HG02759 (cell line): ENCODE measurements at regions not wholly inside any gene's neighbourhood (a gene's known extent, or its start where the extent isn't known, plus 50 kb on each side); places are given as distances from the start of the nearest gene placed in this dataset.
"Not testable (repeated sequence)": the region's sequence is repeated elsewhere in the genome, so short reads cannot be mapped to it uniquely, and the experiment has no call there.

Source experiments
- ATAC-seq: cut with Tn5 transposase; IDR thresholded peaks from one replicate; pipeline ENCODE4 v1.9.1; 2021; ENCODE audit warnings: mild to moderate bottlenecking, moderate library complexity; ENCODE audit not compliant: unreplicated experiment

DNA sequence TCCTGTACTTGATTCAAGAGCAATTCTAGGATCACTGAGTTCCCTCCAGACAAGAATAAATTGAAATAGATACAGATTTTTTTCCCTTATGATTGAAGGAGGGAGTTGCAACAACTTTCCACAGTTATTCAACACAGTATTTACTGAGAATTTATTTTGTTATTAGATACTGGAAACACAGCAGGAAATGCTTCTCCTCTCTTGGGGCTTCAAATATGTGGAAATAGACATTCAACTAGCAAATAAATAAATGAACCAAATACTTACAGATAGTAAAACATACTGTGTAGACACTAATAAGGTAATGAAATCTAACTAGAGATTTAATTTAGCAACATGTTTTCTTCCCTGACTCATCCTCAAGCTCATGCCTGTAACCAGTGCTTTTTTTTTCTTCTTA lies 169.2 kb downstream of the LNPK start:
- ATAC-seq, result no peak

DNA sequence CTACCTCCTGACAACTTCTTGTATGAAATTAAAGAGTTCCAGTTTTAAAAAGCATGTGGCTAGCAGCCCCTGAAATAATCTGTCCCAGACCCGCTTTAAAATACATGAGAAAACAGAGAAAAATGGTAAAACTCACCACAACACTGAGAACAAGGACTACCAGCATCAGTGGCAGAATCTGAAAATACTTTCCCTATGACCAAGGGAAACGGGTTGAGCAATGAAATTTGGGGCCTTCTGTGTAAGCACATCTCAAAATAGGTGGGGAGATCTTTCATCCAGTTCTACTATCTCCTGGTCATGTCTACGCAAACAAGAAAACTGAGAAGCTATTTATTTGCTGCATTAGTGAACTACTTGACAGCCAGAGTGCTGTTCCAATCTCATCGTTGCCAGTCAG lies 172.3 kb downstream of the LNPK start:
- no peak for ATAC-seq

DNA sequence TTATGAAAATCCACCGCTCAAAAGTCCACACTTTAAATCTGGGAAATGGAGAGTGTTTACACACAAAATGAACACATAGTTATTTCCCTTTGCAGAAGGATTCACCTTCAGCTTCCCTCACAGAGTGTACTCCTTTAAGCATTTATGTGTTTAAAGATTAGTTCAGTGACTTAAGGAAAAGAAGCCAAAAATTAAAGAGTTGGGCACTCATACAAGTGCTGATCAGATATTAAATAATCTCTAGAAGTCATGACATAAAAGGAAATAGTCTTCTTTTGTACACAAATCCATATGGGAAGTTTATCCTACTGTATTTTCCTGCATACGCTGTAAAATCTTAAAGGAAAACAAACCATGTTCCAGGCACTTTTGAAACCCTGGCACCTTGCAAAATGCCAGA lies 174.2 kb downstream of the LNPK start:
- no peak for ATAC-seq

DNA sequence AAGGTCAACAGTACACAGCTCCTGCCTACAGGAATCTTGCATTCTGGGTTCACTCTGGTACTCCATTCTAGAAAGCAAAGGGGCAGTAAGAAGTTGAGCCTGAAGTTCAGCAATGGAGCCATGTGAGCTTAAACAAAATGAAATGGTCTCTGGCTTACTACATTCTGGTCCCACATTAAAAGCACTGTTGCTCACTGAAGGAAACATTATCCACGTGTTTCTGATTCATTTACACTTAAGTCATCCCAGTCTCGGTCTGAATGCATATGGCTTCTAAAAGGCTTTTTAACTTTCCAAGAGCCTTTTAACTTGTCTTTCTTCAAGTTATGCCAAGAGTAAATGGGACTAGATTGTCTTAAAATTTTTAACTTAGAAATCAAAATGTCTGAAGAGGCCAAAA lies 177.8 kb downstream of the LNPK start:
- ATAC-seq, result no peak

DNA sequence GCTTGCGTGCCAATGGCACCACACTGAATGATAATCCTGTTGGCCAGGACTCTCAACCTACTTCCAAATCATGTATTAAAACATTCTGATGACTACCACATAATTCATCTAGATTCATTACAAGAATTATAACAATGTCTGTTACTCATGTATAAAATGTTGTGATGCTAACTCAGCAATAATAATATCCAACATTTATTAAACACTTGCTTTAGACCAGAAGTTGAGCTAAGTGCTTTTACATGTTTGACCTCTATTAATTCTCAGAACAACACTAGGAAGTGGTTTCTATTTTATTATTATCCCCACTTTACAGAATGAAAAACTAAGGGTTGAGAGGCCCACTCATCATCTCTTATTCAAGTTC lies 178.4 kb downstream of the LNPK start:
- no peak for ATAC-seq

DNA sequence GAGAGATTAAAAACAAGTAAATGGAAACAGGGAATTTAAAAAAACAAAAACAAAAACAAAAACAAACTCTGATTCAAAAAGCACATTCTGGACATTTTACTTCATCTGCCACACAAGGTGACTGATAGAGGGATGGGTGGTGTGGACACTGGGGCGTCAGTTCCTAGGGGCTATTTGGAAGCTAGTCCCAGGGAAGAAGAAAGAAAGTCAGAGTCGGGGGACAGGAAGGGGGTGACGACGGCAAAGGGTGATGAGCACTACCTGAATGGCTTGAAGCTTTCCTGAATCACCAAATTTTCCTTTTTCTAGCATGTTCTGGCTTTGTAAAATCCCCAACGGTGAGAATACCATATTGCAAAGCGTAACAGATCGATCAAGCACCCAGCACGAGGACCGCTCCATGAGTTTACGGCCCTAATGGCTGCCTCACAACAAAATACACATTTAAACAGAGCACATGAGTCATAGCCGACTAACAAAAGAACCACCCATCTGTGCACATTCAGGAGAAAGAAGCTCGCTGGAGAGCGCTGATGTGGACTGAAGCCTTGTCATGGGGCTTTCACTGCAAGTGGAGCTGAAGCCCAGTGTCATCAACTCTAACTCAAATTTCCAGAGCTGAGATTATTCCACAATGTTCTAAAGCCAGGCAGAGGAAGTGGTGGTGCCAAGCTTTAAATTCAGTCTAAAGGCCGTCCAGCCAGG lies 178.9 kb downstream of the LNPK start:
- no peak for ATAC-seq

DNA sequence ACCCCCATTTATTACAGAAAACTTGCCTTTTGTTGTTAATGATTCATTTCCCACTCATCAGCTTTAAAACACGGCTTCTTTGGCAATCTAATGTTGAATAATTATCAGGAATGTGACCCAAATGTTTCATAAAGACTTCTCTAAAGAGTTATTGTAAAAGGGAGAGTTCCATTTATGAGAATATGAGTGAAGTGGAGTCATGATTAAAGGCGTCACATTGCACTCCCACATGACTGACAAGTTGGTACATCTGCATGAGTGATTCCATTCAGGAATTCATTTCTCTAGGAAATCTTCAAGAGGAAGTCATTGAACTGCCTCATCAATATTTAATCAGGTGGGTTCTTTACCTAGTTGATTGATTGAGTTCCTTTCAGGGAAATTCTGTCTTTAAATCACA lies 184.8 kb downstream of the LNPK start:
- ATAC-seq, result no peak

DNA sequence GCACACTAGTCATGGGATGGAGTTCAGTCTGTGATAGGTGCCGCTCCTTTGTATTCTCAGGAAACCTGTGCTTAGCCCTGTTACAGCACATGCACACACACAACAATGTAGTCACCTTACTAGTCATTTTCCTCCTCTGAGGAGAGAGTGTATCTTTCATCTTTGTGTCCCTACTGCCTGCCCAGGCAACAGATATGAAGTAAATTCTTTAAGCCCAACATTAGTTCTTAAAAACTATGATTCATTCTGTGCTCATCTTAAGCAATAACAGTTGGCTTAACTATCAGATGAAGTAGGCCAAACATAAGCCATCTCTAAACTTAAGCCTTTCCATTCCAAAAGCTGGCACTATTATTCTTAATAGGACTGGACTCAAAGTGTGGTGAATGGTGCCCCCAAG lies 186.5 kb downstream of the LNPK start:
- ATAC-seq, result no peak

DNA sequence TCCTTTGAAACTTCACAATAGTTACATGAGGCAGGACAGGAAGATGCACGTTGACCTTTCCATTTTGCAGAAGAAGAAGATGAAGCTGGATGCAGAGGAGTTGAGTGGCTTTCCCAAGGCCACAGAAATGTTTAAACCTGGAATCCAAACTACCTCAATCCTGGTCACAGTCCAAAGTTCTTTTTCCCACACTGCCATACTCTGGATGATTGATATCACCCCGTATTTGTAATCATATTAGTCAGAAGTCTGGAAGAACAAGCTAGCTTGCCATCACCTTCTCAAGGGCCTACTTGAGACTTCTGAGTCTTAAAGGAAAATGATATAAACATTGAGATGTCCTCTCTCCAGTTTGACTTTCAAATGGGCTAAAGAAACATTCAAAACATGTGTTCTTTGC lies 190.1 kb downstream of the LNPK start:
- ATAC-seq, result no peak

DNA sequence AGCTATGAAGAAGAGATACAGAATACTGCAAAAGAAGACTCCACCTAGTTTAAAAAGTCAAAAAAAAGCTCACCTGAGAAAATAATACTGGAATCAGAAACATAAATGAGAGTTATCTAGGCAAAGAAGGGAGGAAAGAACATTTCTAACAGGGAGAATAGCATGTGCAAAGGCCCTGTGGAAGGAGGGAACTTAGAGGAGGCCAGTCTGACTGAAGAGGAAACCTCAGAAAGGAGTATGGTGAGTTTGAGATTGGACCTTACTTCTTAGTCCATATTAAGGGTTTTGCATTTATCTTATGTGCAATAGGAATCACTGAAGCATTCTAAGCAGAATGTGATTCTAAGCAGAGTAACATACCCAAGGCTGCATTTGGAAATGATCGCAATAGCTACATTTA lies 193.2 kb downstream of the LNPK start:
- ATAC-seq, result no peak

DNA sequence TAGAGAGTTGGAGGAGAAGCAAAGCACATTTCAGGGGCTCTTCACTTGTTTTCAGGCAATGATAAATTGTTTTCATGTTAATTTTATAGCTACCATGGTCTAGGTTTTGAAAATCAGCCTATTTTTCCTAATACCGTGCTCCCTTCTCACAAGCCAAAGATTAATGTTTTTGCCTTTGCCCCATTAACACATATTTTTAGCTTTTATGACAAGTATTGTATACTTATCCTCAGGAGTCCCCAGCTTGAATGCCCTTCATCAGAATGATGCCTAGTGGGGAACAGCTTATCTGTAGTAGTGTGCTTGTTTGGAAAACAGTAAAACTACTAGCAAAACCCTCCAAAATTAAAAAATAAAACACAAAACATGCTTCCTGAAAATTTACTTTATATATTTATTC lies 194.0 kb downstream of the LNPK start:
- no peak for ATAC-seq

DNA sequence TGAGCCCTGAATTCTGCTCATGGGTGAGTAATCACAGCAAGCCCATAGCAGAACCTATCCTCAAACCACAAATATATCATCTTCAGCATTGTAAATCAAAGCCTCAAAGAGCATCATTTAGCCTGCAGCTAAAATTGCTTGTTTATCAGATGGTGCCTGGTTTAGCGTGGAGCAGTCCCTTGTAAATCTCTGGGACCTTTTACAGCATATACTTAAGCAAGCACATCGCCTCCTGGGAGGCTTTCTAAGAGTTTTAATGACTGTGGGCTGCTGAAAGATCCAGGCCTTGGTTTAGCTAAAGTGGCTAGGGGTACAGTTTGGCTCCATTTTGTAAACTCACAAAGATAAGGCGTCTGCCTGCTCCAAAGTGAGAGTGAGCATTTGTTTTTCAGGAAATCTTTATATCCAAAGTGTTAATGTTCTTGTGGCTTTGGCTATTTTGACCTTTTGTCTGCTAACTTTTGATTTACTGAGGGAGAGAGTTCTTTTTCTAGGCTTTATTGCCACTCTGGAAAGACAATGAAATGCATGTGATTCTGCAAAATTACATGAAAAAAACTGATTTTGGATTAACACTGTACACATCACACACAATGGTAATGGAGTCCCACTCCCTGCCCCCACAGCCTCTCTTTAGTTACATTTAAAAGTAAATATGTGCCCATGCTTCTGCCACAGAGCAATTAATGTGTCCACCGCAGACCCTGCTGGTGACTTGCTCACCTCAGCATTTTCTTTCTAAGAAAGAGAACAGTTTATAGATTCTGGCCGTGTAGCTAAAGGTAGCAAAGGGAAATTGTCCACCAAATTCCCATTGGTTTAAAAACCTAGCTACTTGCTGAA lies 194.8 kb downstream of the LNPK start:
- no peak for ATAC-seq

DNA sequence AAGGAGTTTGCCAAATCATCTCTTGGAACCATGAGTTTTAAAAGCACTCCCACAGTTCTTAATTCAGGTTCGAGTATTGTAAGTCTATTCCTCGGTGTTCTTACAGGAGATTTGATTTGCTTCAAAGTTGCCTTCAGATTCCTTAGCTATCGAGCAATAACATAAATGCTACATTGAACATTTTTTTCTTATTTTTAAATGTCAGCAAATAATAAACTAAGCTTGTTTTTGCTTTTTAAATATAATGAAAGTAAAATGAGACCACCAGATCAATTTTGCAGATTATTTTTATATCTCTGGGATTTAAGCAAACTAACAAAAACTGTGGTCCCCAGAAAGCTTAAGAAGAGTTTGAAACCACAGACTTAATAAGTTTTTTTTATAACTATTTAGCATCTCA lies 195.5 kb downstream of the LNPK start:
- ATAC-seq, result no peak

DNA sequence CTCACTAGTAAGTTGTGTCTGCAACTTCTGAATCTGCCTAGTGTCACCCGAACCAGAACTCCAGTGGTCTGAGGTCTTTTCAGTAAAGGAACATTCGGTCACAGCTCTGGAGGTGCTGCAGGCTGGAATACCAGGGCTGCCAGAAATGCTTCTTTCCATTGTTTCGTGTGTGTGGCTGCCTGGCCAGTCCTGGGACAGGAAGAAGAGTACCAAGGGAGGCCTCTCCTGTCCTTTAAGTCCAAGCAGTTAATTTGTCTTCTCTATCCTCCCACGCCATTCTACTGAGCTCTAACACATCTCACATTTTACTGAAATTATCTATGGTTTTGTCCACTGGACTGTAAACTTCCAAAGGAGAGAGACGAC lies 196.0 kb downstream of the LNPK start:
- no peak for ATAC-seq

DNA sequence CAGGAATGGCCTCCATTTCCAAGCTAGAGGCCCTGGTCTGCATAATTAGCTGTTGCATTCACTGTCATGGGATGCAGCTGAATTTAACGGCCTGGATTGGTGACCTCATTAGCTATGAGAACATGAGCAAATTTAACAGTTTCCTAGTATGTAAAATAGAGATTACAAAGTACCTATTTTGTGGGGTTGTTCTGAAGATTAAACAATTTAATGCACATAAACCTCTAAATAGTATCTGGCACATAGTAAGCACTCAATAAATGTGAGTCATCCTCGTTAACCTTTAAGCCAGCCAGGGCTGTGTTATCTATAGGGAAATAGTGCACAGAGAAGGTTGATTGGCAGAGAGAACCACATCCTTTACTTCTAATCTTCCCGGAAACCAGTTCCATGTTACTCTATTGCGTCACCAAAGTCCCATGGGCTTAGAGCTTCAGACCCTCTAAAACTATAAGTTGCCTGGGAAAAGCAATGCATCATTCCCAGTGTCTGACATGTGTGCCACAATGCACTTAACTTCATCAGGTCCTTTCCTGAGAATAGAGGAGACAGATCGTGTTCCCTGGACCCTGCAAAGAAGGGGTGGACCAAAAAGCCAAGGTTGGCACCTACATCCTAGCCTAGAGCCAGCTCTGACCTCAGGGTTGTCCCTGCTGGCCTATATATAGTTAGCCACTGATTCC lies 196.5 kb downstream of the LNPK start:
- ATAC-seq, result no peak

DNA sequence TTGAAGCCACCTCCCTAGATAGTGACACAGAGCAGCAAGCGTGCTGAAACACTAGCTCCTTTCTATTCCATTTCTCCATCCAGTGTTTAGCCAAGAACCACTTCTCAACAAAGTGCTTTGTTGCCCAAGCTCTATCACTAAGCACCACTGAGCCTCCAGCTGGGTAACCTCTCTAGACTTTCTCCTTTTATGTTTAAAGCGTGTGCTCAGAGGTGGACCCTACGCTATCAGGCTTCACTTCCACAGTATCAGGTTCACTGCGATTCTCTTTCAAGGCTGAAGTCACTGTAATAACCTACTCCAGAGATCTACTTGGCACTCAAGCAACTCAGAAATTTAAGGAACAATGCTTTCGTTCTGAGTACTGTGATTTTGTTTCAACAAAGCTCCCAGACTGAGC lies 197.9 kb downstream of the LNPK start:
- ATAC-seq, result no peak

DNA sequence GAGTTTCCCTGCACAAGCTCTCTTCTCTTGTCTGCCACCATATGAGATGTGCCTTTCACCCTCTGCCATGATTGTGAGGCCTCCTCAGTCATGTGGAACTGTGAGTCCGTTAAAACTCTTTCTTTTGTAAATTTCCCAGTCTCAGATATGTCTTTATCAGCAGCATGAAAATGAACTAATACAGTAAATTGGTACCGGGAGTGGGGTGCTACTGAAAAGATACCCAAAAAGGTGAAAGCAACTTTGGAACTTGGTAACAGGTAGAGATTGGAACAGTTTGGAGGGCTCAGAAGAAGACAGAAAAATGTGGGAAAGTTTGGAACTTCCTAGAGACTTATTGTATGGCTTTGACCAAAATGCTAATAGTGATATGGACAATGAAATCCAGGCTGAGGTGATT lies 205.6 kb downstream of the LNPK start:
- ATAC-seq, result not testable (repeated sequence)

DNA sequence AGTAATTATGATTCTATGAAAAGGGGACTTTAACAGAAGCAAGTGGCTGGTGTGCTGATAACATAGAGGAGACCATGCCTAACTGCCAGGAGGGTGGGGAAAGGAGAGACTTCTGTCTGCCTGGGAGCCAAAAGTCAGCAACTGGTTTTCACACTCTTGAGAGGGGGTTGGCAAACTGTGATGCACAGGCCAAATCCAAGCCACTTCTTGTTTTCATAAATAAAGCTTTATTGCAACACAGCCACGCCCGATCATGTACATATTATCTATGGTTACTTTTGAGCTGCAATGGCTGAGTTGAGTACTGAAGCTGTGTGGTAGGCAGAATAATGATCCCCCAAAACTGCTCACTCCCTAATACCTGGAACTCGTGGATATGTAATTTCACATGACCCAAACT lies 208.4 kb downstream of the LNPK start:
- ATAC-seq, result no peak

DNA sequence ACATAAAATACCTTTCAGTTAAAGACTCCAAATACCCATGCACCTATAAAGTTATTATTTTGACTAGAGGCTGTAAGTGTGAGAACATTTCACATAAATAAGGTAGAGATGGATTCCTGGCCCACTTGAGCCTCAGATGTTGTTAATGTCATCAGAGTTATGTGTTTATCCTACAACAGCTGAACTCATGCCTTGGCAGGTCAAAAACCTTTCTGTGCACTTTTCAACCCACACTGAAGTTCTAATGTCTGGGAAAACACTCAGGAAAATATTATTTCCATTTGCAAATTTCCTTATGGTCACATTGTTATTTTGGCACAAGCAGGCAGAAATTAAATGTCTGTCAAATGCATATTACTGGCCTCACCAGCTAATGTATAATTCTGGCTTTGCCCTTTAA lies 209.2 kb downstream of the LNPK start:
- no peak for ATAC-seq

DNA sequence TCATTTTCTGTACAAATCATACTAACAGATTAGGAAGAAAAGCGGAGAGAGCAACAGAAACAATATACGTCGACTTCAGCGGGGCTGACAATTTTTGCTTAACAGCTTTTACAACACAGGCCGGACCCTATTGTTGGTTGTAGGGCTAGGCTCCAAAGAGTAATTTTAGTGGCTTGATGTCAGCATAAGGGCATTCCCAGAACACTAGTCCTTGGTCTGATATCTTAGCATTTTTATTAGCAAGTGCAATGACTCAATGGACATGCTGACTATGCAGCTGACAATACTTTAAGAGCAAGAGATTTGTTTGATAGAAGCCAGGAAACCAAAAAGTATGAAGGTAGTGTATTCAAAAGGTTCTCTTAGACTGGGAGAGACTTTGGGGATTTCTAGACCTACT lies 209.9 kb downstream of the LNPK start:
- ATAC-seq, result no peak

DNA sequence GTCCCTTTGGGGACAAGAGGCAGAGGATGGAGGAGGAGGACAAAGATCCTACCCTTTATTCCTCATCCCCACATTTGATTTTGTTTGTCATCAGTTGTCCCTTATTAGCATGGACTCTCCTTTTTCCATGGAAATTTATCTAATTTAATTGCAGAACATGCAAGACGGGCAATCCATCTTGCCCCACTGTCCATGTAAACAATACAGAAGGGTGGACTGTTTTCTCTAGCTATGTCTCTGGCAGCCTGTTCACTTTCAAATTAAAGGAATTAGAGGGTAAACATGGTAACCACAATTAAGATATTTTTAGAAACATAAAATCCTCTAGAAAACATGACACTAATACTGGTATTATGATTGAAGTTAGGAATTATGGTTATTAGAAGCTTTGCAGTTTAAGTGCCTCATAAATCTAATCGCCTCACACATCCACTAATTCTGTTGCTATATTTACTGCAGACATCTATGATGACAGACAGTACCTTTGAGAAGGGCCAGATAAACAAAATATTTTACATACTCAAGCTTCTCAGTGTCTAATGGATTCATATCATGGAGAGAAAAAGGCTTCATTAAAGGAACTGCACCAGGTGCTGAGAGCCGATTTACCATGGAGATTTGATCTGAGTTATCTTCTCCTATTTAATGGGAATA lies 215.5 kb downstream of the LNPK start:
- no peak for ATAC-seq

DNA sequence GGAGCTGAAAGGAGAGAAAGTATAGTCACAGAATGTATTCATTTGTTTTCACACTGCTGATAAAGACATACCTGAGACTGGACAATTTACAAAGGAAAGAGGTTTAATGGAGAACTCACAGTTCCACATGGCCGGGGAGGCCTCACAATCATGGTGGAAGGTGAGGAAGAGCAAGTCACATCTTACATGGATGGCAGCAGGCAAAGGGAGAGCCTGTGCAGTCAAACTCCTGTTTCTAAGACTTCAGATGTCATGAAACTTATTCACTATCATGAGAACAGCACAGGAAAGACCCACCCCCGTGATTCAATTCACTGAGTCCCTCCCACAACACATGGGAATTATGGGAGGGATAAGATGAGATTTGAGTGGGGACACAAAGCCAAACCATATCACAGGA lies 224.7 kb downstream of the LNPK start:
- ATAC-seq, result not testable (repeated sequence)
